A673 (cell line): ENCODE measurements at regions not wholly inside any gene's neighbourhood (a gene's known extent, or its start where the extent isn't known, plus 50 kb on each side); places are given as distances from the start of the nearest gene placed in this dataset.

Source experiments
- CTCF ChIP-seq: fragments of 300-800, 200-600 bp; sonication (generic); conservative IDR thresholded peaks from 2 replicates; pipeline ENCODE4 v1.5.1; 2017; ENCODE audit warnings: low read depth, mild to moderate bottlenecking, antibody characterized with exemption, low read length, moderate library complexity, mixed read lengths
- EZH2 ChIP-seq: fragments of 200-600 bp; sonication (generic); IDR thresholded peaks from 2 replicates; pipeline ENCODE4 v1.6.1; 2017; ENCODE audit warnings: borderline replicate concordance, low read depth, mild to moderate bottlenecking, mixed read lengths, antibody characterized with exemption, low read length; ENCODE audit not compliant: poor library complexity, severe bottlenecking

GRCh38 chr11:8792710-8793109 is 110.1 kb downstream of the RPL27A start:
- TF ChIP-seq CTCF (no peak), EZH2 (no peak)
